ENCODE measurements at regions not wholly inside any gene's neighbourhood (a gene's known extent, or its start where the extent isn't known, plus 50 kb on each side); places are given as distances from the start of the nearest gene placed in this dataset.
"Not testable (repeated sequence)": the region's sequence is repeated elsewhere in the genome, so short reads cannot be mapped to it uniquely, and the experiment has no call there.

GRCh38 chr20:1845163-1845523 is 50.1 kb upstream of the SIRPA start:
- no peak for DNase-seq (ENCODE audit: low read depth)

- DNase-seq (ENCODE audit: low read depth) = peak; percentile 35
Measured at GRCh38 chr20:1844325-1845162, 50.7 kb upstream of the SIRPA start.

GRCh38 chr20:1842281-1842680 is 52.9 kb upstream of the SIRPA start:
- no peak for DNase-seq (ENCODE audit: low read depth)

- no peak for DNase-seq (ENCODE audit: low read depth)
Measured at GRCh38 chr20:1841554-1842140, 53.6 kb upstream of the SIRPA start.

- no peak for DNase-seq (ENCODE audit: low read depth)
Measured at GRCh38 chr20:1840817-1841553, 54.2 kb upstream of the SIRPA start.

- DNase-seq (ENCODE audit: low read depth) = not testable (repeated sequence)
Measured at GRCh38 chr20:1839376-1840317, 55.6 kb upstream of the SIRPA start.

GRCh38 chr20:1838556-1839279 is 56.5 kb upstream of the SIRPA start:
- no peak for DNase-seq (ENCODE audit: low read depth)

- DNase-seq (ENCODE audit: low read depth) = no peak
Measured at GRCh38 chr20:1835186-1836035, 59.8 kb upstream of the SIRPA start.

- no peak for DNase-seq (ENCODE audit: low read depth)
Measured at GRCh38 chr20:1833728-1834726, 61.2 kb upstream of the SIRPA start.

- DNase-seq (ENCODE audit: low read depth) = no peak
Measured at GRCh38 chr20:1833216-1833615, 62.0 kb upstream of the SIRPA start.

GRCh38 chr20:1832634-1833033 is 62.6 kb upstream of the SIRPA start:
- no peak for DNase-seq (ENCODE audit: low read depth)

GRCh38 chr20:1831606-1832005 is 63.6 kb upstream of the SIRPA start:
- DNase-seq (ENCODE audit: low read depth) = no peak

GRCh38 chr20:1831096-1831495 is 64.1 kb upstream of the SIRPA start:
- no peak for DNase-seq (ENCODE audit: low read depth)

GRCh38 chr20:1830240-1830639 is 65.0 kb upstream of the SIRPA start:
- no peak for DNase-seq (ENCODE audit: low read depth)

- DNase-seq (ENCODE audit: low read depth) = no peak
Measured at GRCh38 chr20:1829531-1829930, 65.7 kb upstream of the SIRPA start.

- no peak for DNase-seq (ENCODE audit: low read depth)
Measured at GRCh38 chr20:1828786-1829131, 66.4 kb upstream of the SIRPA start.

- DNase-seq (ENCODE audit: low read depth) = no peak
Measured at GRCh38 chr20:1827974-1828785, 67.0 kb upstream of the SIRPA start.

- DNase-seq (ENCODE audit: low read depth) = no peak
Measured at GRCh38 chr20:1827510-1827973, 67.7 kb upstream of the SIRPA start.

Data from forelimb muscle (tissue), 1 donor.